Stimulated activated naive CD4-positive, alpha-beta T cell (primary cell): ENCODE measurements at regions not wholly inside any gene's neighbourhood (a gene's known extent, or its start where the extent isn't known, plus 50 kb on each side); places are given as distances from the start of the nearest gene placed in this dataset.
"Not testable (repeated sequence)": the region's sequence is repeated elsewhere in the genome, so short reads cannot be mapped to it uniquely, and the experiment has no call there.

Experiments used
- DNase-seq, 6 experiments: peaks; one replicate each; lab custom pipeline; 2025; lab: John Stamatoyannopoulos, UW

GRCh38 chr5:1958211-1959010, 75.7 kb upstream of the IRX4 start:
- DNase-seq: no peak

GRCh38 chr5:1955586-1955985, 72.9 kb upstream of the IRX4 start:
- no peak for DNase-seq

- DNase-seq: not testable (repeated sequence)
Observed at GRCh38 chr5:1953710-1954109, 71.0 kb upstream of the IRX4 start.

GRCh38 chr5:1952444-1953099, 69.8 kb upstream of the IRX4 start:
- DNase-seq: no peak

GRCh38 chr5:1952021-1952420, 69.3 kb upstream of the IRX4 start:
- no peak for DNase-seq

- no peak for DNase-seq
Observed at GRCh38 chr5:1951165-1951816, 68.6 kb upstream of the IRX4 start.

GRCh38 chr5:1950708-1951103, 68.0 kb upstream of the IRX4 start:
- DNase-seq: no peak

- DNase-seq: no peak
Observed at GRCh38 chr5:1950096-1950707, 67.5 kb upstream of the IRX4 start.

GRCh38 chr5:1949253-1949652, 66.5 kb upstream of the IRX4 start:
- DNase-seq: no peak

GRCh38 chr5:1948663-1949191, 66.0 kb upstream of the IRX4 start:
- DNase-seq: no peak

GRCh38 chr5:1948111-1948510, 65.4 kb upstream of the IRX4 start:
- DNase-seq: no peak

GRCh38 chr5:1946776-1947175, 64.1 kb upstream of the IRX4 start:
- no peak for DNase-seq

- no peak for DNase-seq
Observed at GRCh38 chr5:1946122-1946677, 63.5 kb upstream of the IRX4 start.

GRCh38 chr5:1945606-1946005, 62.9 kb upstream of the IRX4 start:
- no peak for DNase-seq

- DNase-seq: no peak
Observed at GRCh38 chr5:1944408-1944807, 61.7 kb upstream of the IRX4 start.

- DNase-seq: no peak
Observed at GRCh38 chr5:1943481-1943880, 60.8 kb upstream of the IRX4 start.

GRCh38 chr5:1942630-1943029, 59.9 kb upstream of the IRX4 start:
- DNase-seq: no peak

- DNase-seq: no peak
Observed at GRCh38 chr5:1942158-1942557, 59.4 kb upstream of the IRX4 start.

GRCh38 chr5:1939256-1939655, 56.5 kb upstream of the IRX4 start:
- DNase-seq: no peak

- no peak for DNase-seq
Observed at GRCh38 chr5:1938310-1939000, 55.7 kb upstream of the IRX4 start.

GRCh38 chr5:1937590-1937989, 54.9 kb upstream of the IRX4 start:
- DNase-seq: no peak

GRCh38 chr5:1936901-1937300, 54.2 kb upstream of the IRX4 start:
- DNase-seq: no peak
